GM12878 (cell line): ENCODE measurements at regions not wholly inside any gene's neighbourhood (a gene's known extent, or its start where the extent isn't known, plus 50 kb on each side); places are given as distances from the start of the nearest gene placed in this dataset.

Experiments used
- ATAC-seq: fragments of 200-7000 bp; cut with Tn5 transposase; 3 replicates; pipeline ENCODE4 v1.9.1; 2020; ENCODE audit warnings: mild to moderate bottlenecking, moderate library complexity
- BruUV-seq: library from RNA; stranded (reverse); fragments of 400-500 nt; replicated peaks from 2 replicates; lab custom pipeline; 2021; lab: Mats Ljungman, UMichigan
- CTCF ChIA-PET: fragments of 300-600 bp; sonication (Branson Sonifier 250); formaldehyde crosslinking; extraction: SDS; loops from one replicate; lab custom pipeline; 2021; ENCODE audit warnings: inconsistent platforms; lab: Yijun Ruan, JAX
- POLR2A ChIA-PET: fragments of 350-600 bp; formaldehyde crosslinking; extraction: SDS; loops from one replicate; lab custom pipeline; 2021; ENCODE audit warnings: inconsistent platforms; lab: Charles Lee
- RAD21 ChIA-PET: fragments of 300-600 bp; sonication (Branson Sonifier 250); formaldehyde crosslinking; loops from one replicate; lab custom pipeline; 2023; ENCODE audit warnings: antibody characterized with exemption; ENCODE audit not compliant: unreplicated experiment; lab: Charles Lee
- SMC1A ChIA-PET: fragments of 300-600 bp; sonication (Branson Sonifier 250); formaldehyde crosslinking; loops from one replicate; lab custom pipeline; 2023; ENCODE audit not compliant: unreplicated experiment, uncharacterized antibody; lab: Charles Lee
- DNase-seq: peaks from one replicate; pipeline ENCODE4 v3.0.0-alpha.2; 2011; ENCODE audit warnings: low read depth, low spot score
- FAIRE-seq: peaks from 3 replicates; lab custom pipeline; 2011; peaks lifted over from hg19 to GRCh38; lab: Jason Lieb, UNC
- H2AFZ ChIP-seq: 2 replicates; pipeline ENCODE4 v1.6.0; 2011; ENCODE audit warnings: low read depth, low read length, control low read depth; ENCODE audit not compliant: control insufficient read depth
- H3K27ac ChIP-seq: 2 replicates; pipeline ENCODE4 v1.5.1; 2011; ENCODE audit warnings: control low read depth; ENCODE audit not compliant: control insufficient read depth, insufficient read depth
- H3K27me3 ChIP-seq, 2 experiments: replicated peaks in 1 of 2; 2 replicates each; pipeline versions ENCODE4 v1.6.0 to v1.6.1; 2011; ENCODE audit warnings: low read length in 1 of 2; ENCODE audit not compliant: control insufficient read depth in 2 of 2, insufficient read depth in 2 of 2
- H3K36me3 ChIP-seq, 2 experiments: 2 replicates each; pipeline ENCODE4 v1.5.1; 2011; ENCODE audit warnings: low read length in 1 of 2; ENCODE audit not compliant: control insufficient read depth in 2 of 2, insufficient read depth in 2 of 2
- H3K4me1 ChIP-seq: 2 replicates; pipeline ENCODE4 v1.6.1; 2011; ENCODE audit warnings: mild to moderate bottlenecking, low read length, moderate library complexity, mixed read lengths; ENCODE audit not compliant: control insufficient read depth, insufficient read depth
- H3K4me2 ChIP-seq: 2 replicates; pipeline ENCODE4 v1.6.0; 2011; ENCODE audit warnings: control low read depth; ENCODE audit not compliant: control insufficient read depth, insufficient read depth
- H3K4me3 ChIP-seq: fragments of 200-600 bp; sonication (generic); 2 replicates; pipeline ENCODE4 v1.5.1; 2016
- H3K79me2 ChIP-seq: 2 replicates; pipeline ENCODE4 v1.6.0; 2011; ENCODE audit warnings: low read length; ENCODE audit not compliant: control insufficient read depth, insufficient read depth
- H3K9ac ChIP-seq: 2 replicates; pipeline ENCODE4 v1.8.0; 2011; ENCODE audit warnings: low read length, control low read depth, mixed read lengths; ENCODE audit not compliant: control insufficient read depth, insufficient read depth
- H3K9me3 ChIP-seq: replicated peaks from 3 replicates; pipeline ENCODE4 v1.5.1; 2011; ENCODE audit warnings: mild to moderate bottlenecking, low read length; ENCODE audit not compliant: control insufficient read depth, insufficient read depth
- H4K20me1 ChIP-seq: 2 replicates; pipeline ENCODE4 v1.6.0; 2011; ENCODE audit not compliant: control insufficient read depth, insufficient read depth
- ATF7 ChIP-seq: fragments of 450-650 bp; IDR thresholded peaks from 2 replicates; pipeline ENCODE4 v1.6.1; 2016; ENCODE audit warnings: low read depth, mild to moderate bottlenecking
- CHD4 ChIP-seq: fragments of 200-600 bp; sonication (generic); IDR thresholded peaks from 2 replicates; pipeline ENCODE4 v1.6.1; 2016; ENCODE audit warnings: mild to moderate bottlenecking
- CTCF ChIP-seq, 3 experiments: IDR thresholded peaks in 2 of 3; conservative IDR thresholded peaks in 1 of 3; 2 replicates each; pipeline ENCODE4 v1.5.1; 2011; ENCODE audit warnings: low read depth in 3 of 3, low read length in 3 of 3, mild to moderate bottlenecking in 3 of 3, control low read depth in 2 of 3, moderate library complexity in 2 of 3, inconsistent platforms in 1 of 3, mixed read lengths in 1 of 3; ENCODE audit not compliant: control insufficient read depth in 2 of 3, insufficient read depth in 1 of 3; ENCODE audit errors: extremely low read depth in 1 of 3
- EGR1 ChIP-seq, 2 experiments: IDR thresholded peaks; 1 replicate in 1 of 2; 2 replicates in 1 of 2; pipeline ENCODE4 v1.6.1; 2011 to 2012; ENCODE audit warnings: low read depth in 2 of 2, low read length in 2 of 2, borderline replicate concordance in 1 of 2, mild to moderate bottlenecking in 1 of 2, moderate library complexity in 1 of 2
- FOXK2 ChIP-seq: fragments of 450-650 bp; IDR thresholded peaks from 2 replicates; pipeline ENCODE4 v1.6.1; 2017; ENCODE audit warnings: mild to moderate bottlenecking, moderate library complexity
- IRF3 ChIP-seq: fragments of 450-650 bp; IDR thresholded peaks from 2 replicates; pipeline ENCODE4 v1.6.1; 2014; ENCODE audit warnings: mild to moderate bottlenecking
- KDM1A ChIP-seq: fragments of 200-600 bp; sonication (generic); IDR thresholded peaks from 2 replicates; pipeline ENCODE4 v1.6.1; 2016; ENCODE audit warnings: borderline replicate concordance
- MTA3 ChIP-seq: IDR thresholded peaks from 2 replicates; pipeline ENCODE4 v1.6.1; 2012; ENCODE audit warnings: low read length, inconsistent platforms, borderline replicate concordance
- MYB ChIP-seq: fragments of 150-350 bp; IDR thresholded peaks from 2 replicates; pipeline ENCODE4 v1.6.1; 2014; ENCODE audit warnings: mild to moderate bottlenecking, low read depth, low read length, borderline replicate concordance
- NR2F1 ChIP-seq: fragments of 450-650 bp; conservative IDR thresholded peaks from 2 replicates; pipeline ENCODE4 v1.6.1; 2017; ENCODE audit warnings: mild to moderate bottlenecking
- SIN3A ChIP-seq: IDR thresholded peaks from 2 replicates; pipeline ENCODE4 v1.6.1; 2012; ENCODE audit warnings: low read depth, low read length, improper control_type of control experiment
- SMAD1 ChIP-seq: fragments of 450-650 bp; IDR thresholded peaks from 2 replicates; pipeline ENCODE4 v1.6.1; 2018; ENCODE audit warnings: mild to moderate bottlenecking, low read depth; ENCODE audit not compliant: partially characterized antibody
- SUZ12 ChIP-seq: fragments of 200-600 bp; sonication (generic); IDR thresholded peaks from one replicate; pipeline ENCODE4 v1.6.1; 2018; ENCODE audit warnings: antibody characterized with exemption, mild to moderate bottlenecking; ENCODE audit not compliant: unreplicated experiment
- USF2 ChIP-seq: IDR thresholded peaks from 2 replicates; pipeline ENCODE4 v1.6.1; 2011; ENCODE audit warnings: low read depth, low read length, improper control_type of control experiment, borderline replicate concordance
- WGBS: methylation state at CpG from one replicate; pipeline ENCODE4 v1.1.6; 2016; ENCODE audit warnings: low lambda C conversion rate; ENCODE audit not compliant: insufficient replicate concordance, insufficient coverage; ENCODE audit errors: missing lambda C conversion rate; 5-methylcytosine and 5-hydroxymethylcytosine counted together
- in situ Hi-C: fragments of 300-500 bp; cut with MboI; formaldehyde crosslinking; loops from 9 replicates; pipeline ENCODE4 v1.14.3; 2018; ENCODE audit warnings: mixed read lengths
- intact Hi-C: fragments of 100-400 bp; cut with micrococcal nuclease; formaldehyde crosslinking; loops from one replicate; pipeline ENCODE4 v1.14.2; 2022; ENCODE audit not compliant: unreplicated experiment
- TF ChIP-seq, protein P1 (sequence below): fragments of 450-650 bp; IDR thresholded peaks from 2 replicates; pipeline ENCODE4 v1.6.1; 2017; ENCODE audit warnings: antibody characterized with exemption, mild to moderate bottlenecking, moderate library complexity

DNA sequence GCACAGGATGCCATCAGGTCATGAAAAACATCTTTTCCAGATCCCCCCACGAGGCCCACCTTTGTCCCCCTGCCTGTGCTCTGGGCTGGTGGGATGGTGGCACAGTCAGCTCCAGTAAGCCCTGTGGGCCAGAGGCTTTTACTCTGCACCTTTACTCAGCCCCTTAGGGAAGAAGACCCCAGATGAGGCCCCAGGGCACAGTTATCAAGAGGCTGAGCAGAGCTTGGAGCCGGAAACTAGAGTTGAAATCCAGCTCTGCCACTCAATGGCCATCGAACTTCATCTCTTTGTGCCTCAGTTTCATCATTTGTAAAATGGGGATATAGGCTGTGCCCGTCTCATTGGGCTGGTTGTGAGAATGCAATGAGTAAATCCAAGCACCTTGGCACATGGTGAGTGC, 81.7 kb upstream of the TOX2 start:
- no peak overlapping the region for H3K9ac ChIP-seq
- no peak overlapping the region for H3K4me3 ChIP-seq
- DNase-seq (no peak), ATAC-seq (no peak), FAIRE-seq (no peak)
- no peaks in the 10 kb centered on the region for H4K20me1 ChIP-seq
- BruUV-seq: no TSS peak
- intact Hi-C loops: no loop called here
- no peaks in the 10 kb centered on the region for H3K27me3 ChIP-seq
- no peak overlapping the region for H2AFZ ChIP-seq
- ChIA-PET CTCF (interaction anchor here (1.7 kb wide), 1 partner anchor 82 kb away, joined by 11 read pairs; no protein-coding TSS in a partner anchor), SMC1A (interaction anchor here (3.3 kb wide), 1 partner anchor 8 kb away, joined by 11 read pairs; no protein-coding TSS in a partner anchor), RAD21 (interaction anchor here (2.9 kb wide), 1 partner anchor 83 kb away, joined by 8 read pairs; no protein-coding TSS in a partner anchor), POLR2A (no interaction called here)
- H3K4me1 ChIP-seq: no peaks in the 10 kb centered on the region; the same call in 1 of the 2 replicates
- peaks cover 3% of the 10 kb centered on the region; the same call in 1 of the 3 replicates for H3K9me3 ChIP-seq
- 55% methylated on average over 4 of the region's 4 CpGs for WGBS
- no peaks in the 10 kb centered on the region for H3K36me3 ChIP-seq
- no peak overlapping the region for H3K27ac ChIP-seq
- no peaks in the 10 kb centered on the region for H3K79me2 ChIP-seq
- in situ Hi-C loops: no loop called here
- H3K4me2 ChIP-seq: no peak overlapping the region
- TF ChIP-seq NR2F1 (no peak), EGR1 (IDR thresholded peaks at IDR 0.05; ENCODE audit: borderline replicate concordance in 1 of 2, low read depth in 2 of 2, low read length in 2 of 2) (no peak), CTCF (IDR thresholded peaks at IDR 0.05 in 2 of 3, conservative IDR thresholded peaks at IDR 0.05 in 1 of 3; ENCODE audit: control insufficient read depth in 2 of 3, extremely low read depth in 1 of 3, insufficient read depth in 1 of 3, low read depth in 3 of 3, low read length in 3 of 3) (no peak), FOXK2 (no peak), ATF7 (no peak), CHD4 (no peak), MYB (no peak), SIN3A (no peak), MTA3 (no peak), SMAD1 (no peak), USF2 (no peak), KDM1A (no peak), IRF3 (no peak), SUZ12 (no peak)
- TF ChIP-seq, protein P1, sequence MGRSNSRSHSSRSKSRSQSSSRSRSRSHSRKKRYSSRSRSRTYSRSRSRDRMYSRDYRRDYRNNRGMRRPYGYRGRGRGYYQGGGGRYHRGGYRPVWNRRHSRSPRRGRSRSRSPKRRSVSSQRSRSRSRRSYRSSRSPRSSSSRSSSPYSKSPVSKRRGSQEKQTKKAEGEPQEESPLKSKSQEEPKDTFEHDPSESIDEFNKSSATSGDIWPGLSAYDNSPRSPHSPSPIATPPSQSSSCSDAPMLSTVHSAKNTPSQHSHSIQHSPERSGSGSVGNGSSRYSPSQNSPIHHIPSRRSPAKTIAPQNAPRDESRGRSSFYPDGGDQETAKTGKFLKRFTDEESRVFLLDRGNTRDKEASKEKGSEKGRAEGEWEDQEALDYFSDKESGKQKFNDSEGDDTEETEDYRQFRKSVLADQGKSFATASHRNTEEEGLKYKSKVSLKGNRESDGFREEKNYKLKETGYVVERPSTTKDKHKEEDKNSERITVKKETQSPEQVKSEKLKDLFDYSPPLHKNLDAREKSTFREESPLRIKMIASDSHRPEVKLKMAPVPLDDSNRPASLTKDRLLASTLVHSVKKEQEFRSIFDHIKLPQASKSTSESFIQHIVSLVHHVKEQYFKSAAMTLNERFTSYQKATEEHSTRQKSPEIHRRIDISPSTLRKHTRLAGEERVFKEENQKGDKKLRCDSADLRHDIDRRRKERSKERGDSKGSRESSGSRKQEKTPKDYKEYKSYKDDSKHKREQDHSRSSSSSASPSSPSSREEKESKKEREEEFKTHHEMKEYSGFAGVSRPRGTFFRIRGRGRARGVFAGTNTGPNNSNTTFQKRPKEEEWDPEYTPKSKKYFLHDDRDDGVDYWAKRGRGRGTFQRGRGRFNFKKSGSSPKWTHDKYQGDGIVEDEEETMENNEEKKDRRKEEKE: no peak
